Activated T-helper 1 cell treated with anti-CD3 and anti-CD28 coated beads, Interleukin-12 subunit alpha, Interleukin-12 subunit beta, Interleukin-2, Interleukin-4 antibody, amounts not matched to agents 30 ng/mL and 10 ng/mL and 1 ng/mL, durations not matched to agents 14 hours and 24 hours and 36 hours (primary cell): ENCODE measurements at regions not wholly inside any gene's neighbourhood (a gene's known extent, or its start where the extent isn't known, plus 50 kb on each side); places are given as distances from the start of the nearest gene placed in this dataset.

Experiments
- DNase-seq: peaks from one replicate; pipeline ENCODE4 v3.0.0; 2021; ENCODE audit warnings: low spot score
- H3K27ac Mint-ChIP-seq: one replicate; pipeline ENCODE4 v1.8.0; 2021; ENCODE audit warnings: mild to moderate bottlenecking, mixed read lengths
- H3K27me3 Mint-ChIP-seq: one replicate; pipeline ENCODE4 v1.8.0; 2022; ENCODE audit warnings: mild to moderate bottlenecking, moderate library complexity, mixed read lengths; ENCODE audit not compliant: insufficient read depth
- H3K36me3 Mint-ChIP-seq: one replicate; pipeline ENCODE4 v1.8.0; 2021; ENCODE audit warnings: low read depth, mixed read lengths
- H3K4me1 Mint-ChIP-seq: one replicate; pipeline ENCODE4 v1.8.0; 2021; ENCODE audit warnings: low read depth, mixed read lengths
- H3K4me3 Mint-ChIP-seq: one replicate; pipeline ENCODE4 v1.8.0; 2021; ENCODE audit warnings: mild to moderate bottlenecking, moderate library complexity, mixed read lengths
- H3K9me3 Mint-ChIP-seq: one replicate; pipeline ENCODE4 v1.8.0; 2021; ENCODE audit warnings: mixed read lengths
- intact Hi-C: fragments of 100-400 bp; cut with micrococcal nuclease; formaldehyde crosslinking; loops from one replicate; pipeline ENCODE4 v1.15.1; 2024

DNA sequence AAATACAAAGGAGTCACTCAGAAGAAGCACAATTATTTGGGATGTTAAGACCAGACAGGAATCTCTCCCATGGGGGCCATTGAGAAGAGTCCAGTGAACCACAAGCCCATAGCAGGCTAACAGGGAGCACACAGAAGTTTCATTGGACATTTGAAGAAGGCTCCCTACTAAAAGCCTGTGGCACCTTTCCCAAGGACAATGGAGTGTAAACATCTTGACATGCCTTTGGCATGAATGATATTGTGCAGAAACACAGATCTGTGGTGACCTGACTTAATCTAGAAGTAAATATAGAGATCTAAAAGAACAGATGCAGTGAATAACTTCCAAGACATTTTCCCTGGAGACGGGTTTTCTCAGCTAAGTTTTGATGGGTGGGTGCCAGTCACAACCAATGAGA lies 221.5 kb downstream of the EPHA4 start:
- Mint-ChIP-seq H3K27ac (no peak overlapping the region), H3K4me3 (no peak overlapping the region), H3K27me3 (peaks cover 5% of the 10 kb centered on the region), H3K9me3 (no peaks in the 10 kb centered on the region), H3K36me3 (no peaks in the 10 kb centered on the region), H3K4me1 (no peaks in the 10 kb centered on the region)
- intact Hi-C loops = no loop called here
- DNase-seq = no peak

DNA sequence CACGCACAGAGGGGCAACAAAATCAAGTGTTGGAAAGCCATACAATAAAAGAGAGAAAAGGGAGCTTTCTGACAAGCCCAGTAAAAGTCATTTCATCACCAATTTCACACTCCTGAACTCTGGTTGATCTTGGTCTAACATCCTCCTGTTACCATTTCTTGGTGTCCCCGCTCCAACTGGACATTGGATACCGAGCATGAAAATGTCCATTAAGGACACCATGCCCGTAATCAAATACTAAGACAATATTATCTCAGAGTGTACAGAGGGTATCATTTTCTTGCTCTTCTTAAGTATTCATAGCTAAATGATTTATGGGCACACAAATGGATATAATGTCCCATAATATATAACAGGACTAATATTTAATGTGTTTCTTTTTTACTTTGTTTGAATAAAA lies 218.9 kb downstream of the EPHA4 start:
- Mint-ChIP-seq H3K27me3 (peaks cover 9% of the 10 kb centered on the region), H3K9me3 (no peaks in the 10 kb centered on the region)
- DNase-seq = no peak

DNA sequence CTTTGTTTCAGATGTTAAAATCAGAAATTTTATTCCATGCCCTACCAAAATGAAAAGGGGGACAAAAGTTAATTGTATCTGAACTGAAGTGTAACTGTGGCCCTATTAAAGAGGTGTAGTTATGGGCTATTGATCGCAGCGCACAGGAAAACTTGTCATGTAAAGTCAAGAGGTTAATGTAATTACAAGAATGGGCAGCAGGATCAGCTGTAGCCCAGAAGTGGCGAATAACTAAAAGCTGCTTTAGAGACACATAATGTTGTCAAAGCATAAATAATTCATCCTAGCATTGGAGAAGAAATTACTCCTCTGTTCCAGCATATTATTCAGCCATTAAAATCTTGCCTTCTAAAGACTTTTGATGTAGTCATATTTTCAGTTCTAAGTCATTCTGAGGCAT lies 211.8 kb downstream of the EPHA4 start:
- Mint-ChIP-seq H3K36me3 (no peaks in the 10 kb centered on the region), H3K4me3 (no peak overlapping the region), H3K27me3 (peaks cover 5% of the 10 kb centered on the region), H3K27ac (no peak overlapping the region), H3K4me1 (no peaks in the 10 kb centered on the region), H3K9me3 (no peaks in the 10 kb centered on the region)
- DNase-seq = no peak
- intact Hi-C loops = no loop called here

More for the DNA sequence above, 218.9 kb downstream of the EPHA4 start:
- H3K4me3 Mint-ChIP-seq = no peak overlapping the region
- intact Hi-C loops = no loop called here
- H3K36me3 Mint-ChIP-seq = no peaks in the 10 kb centered on the region
- no peak overlapping the region for H3K27ac Mint-ChIP-seq
- no peaks in the 10 kb centered on the region for H3K4me1 Mint-ChIP-seq

DNA sequence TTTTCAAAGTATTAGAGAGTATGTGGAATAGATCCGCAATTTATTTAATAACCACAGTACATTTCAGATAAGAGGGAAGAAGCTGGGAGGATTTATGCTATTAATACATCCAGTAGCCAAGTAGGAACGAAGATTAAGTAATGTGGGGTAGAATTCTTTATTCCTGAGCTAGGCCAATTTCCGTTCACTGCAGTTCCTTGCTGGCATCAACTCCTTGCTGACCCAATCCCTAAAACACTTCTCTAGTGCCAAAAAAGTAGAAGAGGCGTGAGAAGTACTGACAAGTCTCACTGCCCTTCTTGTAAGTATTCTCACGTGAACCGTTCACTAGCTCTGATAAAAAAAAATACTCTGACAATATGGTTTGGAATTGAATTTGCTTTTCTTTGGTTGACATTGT lies 211.4 kb downstream of the EPHA4 start:
- no peak for DNase-seq
- Mint-ChIP-seq H3K4me1 (no peaks in the 10 kb centered on the region), H3K27ac (no peak overlapping the region), H3K4me3 (no peak overlapping the region), H3K9me3 (no peaks in the 10 kb centered on the region), H3K27me3 (peaks cover 3% of the 10 kb centered on the region), H3K36me3 (no peaks in the 10 kb centered on the region)
- intact Hi-C loops = no loop called here

DNA sequence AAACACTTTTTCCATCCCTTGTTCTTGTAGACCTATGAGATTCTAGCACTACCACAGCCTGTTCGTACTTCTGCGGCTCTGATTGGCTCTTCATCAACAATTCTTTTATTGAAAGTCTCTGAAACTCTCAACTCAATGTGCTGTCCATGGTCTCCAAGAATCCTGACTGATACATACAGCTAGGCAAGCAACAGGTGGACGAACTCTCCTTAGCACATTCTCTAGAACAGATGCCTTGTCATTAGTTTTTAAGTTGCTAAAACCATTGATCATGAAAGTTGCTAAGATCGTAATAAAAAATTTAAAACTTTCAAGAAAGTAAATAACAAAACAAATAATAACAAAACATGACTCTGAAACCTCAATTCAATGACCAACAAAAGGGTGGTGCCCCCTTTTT lies 210.5 kb downstream of the EPHA4 start:
- no peaks in the 10 kb centered on the region for H3K4me1 Mint-ChIP-seq
- no peak overlapping the region for H3K27ac Mint-ChIP-seq
- intact Hi-C loops = no loop called here
- H3K36me3 Mint-ChIP-seq = no peaks in the 10 kb centered on the region
- no peaks in the 10 kb centered on the region for H3K27me3 Mint-ChIP-seq
- no peak overlapping the region for H3K4me3 Mint-ChIP-seq
- no peaks in the 10 kb centered on the region for H3K9me3 Mint-ChIP-seq
- DNase-seq = no peak

DNA sequence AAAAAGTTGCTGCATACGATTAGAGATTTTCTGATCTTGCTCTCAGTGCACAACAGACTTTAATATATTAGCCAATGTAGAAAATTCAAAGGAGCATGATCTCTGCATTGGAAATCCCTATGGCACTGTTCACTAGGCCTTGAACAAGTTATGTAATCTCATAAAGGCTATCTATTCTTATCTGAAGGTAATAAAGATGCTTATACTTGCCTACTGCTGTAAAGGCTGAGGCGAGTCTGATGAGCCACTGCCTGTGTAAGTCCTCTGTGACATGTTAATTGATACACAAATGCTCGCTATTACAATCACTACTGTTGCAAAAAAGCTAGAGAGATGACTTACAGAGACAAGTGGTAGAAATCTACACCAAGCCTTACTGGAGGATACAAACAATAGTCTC lies 207.4 kb downstream of the EPHA4 start:
- DNase-seq = no peak
- intact Hi-C loops = no loop called here
- Mint-ChIP-seq H3K27ac (no peak overlapping the region), H3K27me3 (no peaks in the 10 kb centered on the region), H3K9me3 (no peaks in the 10 kb centered on the region), H3K4me1 (no peaks in the 10 kb centered on the region), H3K36me3 (no peaks in the 10 kb centered on the region), H3K4me3 (no peak overlapping the region)
